Stomach (tissue), 4 donors: ENCODE measurements at regions not wholly inside any gene's neighbourhood (a gene's known extent, or its start where the extent isn't known, plus 50 kb on each side); places are given as distances from the start of the nearest gene placed in this dataset.

Source experiments
- POLR2AphosphoS5 ChIP-seq, 3 donors: sonication (generic); formaldehyde crosslinking; IDR thresholded peaks; one replicate each; pipeline ENCODE4 v1.6.1; 2016; ENCODE audit warnings: antibody characterized with exemption in 3 of 3
- TF ChIP-seq, protein P1 (sequence below), 7 experiments: fragments of 450-650 bp in 4 of 7; fragments of 200-600 bp in 3 of 7; sonication (generic) in 3 of 7; IDR thresholded peaks; one replicate each; pipeline ENCODE4 v1.5.1; 2016 to 2019; ENCODE audit warnings: antibody characterized with exemption in 7 of 7, control low read depth in 2 of 7, mild to moderate bottlenecking in 1 of 7

DNA sequence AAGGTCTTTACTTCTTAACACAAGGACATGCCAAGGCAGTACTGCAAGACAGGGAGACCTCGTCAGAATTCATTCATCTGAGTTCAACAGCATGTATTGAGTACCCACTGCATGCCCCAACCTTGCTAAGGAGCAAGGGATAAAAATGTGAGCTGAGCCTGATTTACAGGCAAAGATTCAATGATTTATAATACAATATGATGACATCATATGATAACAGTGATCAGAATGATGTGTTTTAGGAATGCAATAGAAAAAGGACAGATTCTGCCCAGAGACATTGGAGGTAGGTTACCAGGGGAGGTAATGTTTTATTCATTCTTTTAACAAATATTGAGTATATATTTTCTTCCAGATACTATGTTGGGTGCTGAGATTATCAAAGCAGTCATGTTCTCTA, 406.6 kb downstream of the ARHGEF28 start:
- TF ChIP-seq, protein P1, sequence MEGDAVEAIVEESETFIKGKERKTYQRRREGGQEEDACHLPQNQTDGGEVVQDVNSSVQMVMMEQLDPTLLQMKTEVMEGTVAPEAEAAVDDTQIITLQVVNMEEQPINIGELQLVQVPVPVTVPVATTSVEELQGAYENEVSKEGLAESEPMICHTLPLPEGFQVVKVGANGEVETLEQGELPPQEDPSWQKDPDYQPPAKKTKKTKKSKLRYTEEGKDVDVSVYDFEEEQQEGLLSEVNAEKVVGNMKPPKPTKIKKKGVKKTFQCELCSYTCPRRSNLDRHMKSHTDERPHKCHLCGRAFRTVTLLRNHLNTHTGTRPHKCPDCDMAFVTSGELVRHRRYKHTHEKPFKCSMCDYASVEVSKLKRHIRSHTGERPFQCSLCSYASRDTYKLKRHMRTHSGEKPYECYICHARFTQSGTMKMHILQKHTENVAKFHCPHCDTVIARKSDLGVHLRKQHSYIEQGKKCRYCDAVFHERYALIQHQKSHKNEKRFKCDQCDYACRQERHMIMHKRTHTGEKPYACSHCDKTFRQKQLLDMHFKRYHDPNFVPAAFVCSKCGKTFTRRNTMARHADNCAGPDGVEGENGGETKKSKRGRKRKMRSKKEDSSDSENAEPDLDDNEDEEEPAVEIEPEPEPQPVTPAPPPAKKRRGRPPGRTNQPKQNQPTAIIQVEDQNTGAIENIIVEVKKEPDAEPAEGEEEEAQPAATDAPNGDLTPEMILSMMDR (IDR thresholded peaks at IDR 0.05) = no peak
- TF ChIP-seq POLR2AphosphoS5 (IDR thresholded peaks at IDR 0.05) = no peak
